Tibial nerve (tissue), 4 donors: ENCODE measurements at regions not wholly inside any gene's neighbourhood (a gene's known extent, or its start where the extent isn't known, plus 50 kb on each side); places are given as distances from the start of the nearest gene placed in this dataset.

ENCODE experiments used
- CTCF ChIP-seq, 5 experiments: fragments of 200-600 bp in 3 of 5; fragments of 450-650 bp in 2 of 5; sonication (generic) in 3 of 5; IDR thresholded peaks; one replicate each; pipeline ENCODE4 v1.5.1; 2016 to 2019; ENCODE audit warnings: antibody characterized with exemption in 5 of 5, mild to moderate bottlenecking in 3 of 5, moderate library complexity in 2 of 5
- EP300 ChIP-seq, 2 donors: sonication (generic); formaldehyde crosslinking; IDR thresholded peaks; one replicate each; pipeline ENCODE4 v1.6.1; 2017; ENCODE audit warnings: antibody characterized with exemption in 2 of 2, mild to moderate bottlenecking in 1 of 2
- POLR2A ChIP-seq, 2 donors: fragments of 450-650 bp; IDR thresholded peaks; one replicate each; pipeline ENCODE4 v1.6.1; 2017; ENCODE audit warnings: antibody characterized with exemption in 2 of 2, mild to moderate bottlenecking in 2 of 2, moderate library complexity in 2 of 2

- no peak for TF ChIP-seq POLR2A (IDR thresholded peaks at IDR 0.05)
- TF ChIP-seq EP300 (IDR thresholded peaks at IDR 0.05): no peak
- TF ChIP-seq CTCF (IDR thresholded peaks at IDR 0.05): no peak
These were observed 487.6 kb upstream of the MGMT start for GRCh38 chr10:128979405-128979804.
